HEK293T (cell line): ENCODE measurements at regions not wholly inside any gene's neighbourhood (a gene's known extent, or its start where the extent isn't known, plus 50 kb on each side); places are given as distances from the start of the nearest gene placed in this dataset.

ENCODE experiments used
- BHLHE40 ChIP-seq: fragments of 450-650 bp; IDR thresholded peaks from 2 replicates; pipeline ENCODE4 v1.6.1; 2016; ENCODE audit warnings: mild to moderate bottlenecking, moderate library complexity, borderline replicate concordance
- CTBP1 ChIP-seq: fragments of 450-650 bp; IDR thresholded peaks from 2 replicates; pipeline ENCODE4 v1.6.1; 2016; ENCODE audit warnings: borderline replicate concordance
- ELF4 ChIP-seq: fragments of 450-650 bp; IDR thresholded peaks from 2 replicates; pipeline ENCODE4 v1.6.1; 2017; ENCODE audit warnings: antibody characterized with exemption
- FOXA1 ChIP-seq: fragments of 450-650 bp; IDR thresholded peaks from 2 replicates; pipeline ENCODE4 v1.6.1; 2016; ENCODE audit warnings: mild to moderate bottlenecking
- FOXK2 ChIP-seq: fragments of 450-650 bp; IDR thresholded peaks from 2 replicates; pipeline ENCODE4 v1.6.1; 2016; ENCODE audit warnings: mild to moderate bottlenecking
- FOXM1 ChIP-seq: fragments of 450-650 bp; IDR thresholded peaks from 2 replicates; pipeline ENCODE4 v1.6.1; 2017; ENCODE audit warnings: mild to moderate bottlenecking, borderline replicate concordance
- HDGF ChIP-seq: fragments of 450-650 bp; IDR thresholded peaks from 2 replicates; pipeline ENCODE4 v1.6.1; 2017; ENCODE audit warnings: antibody characterized with exemption, borderline replicate concordance
- L3MBTL2 ChIP-seq: fragments of 450-650 bp; conservative IDR thresholded peaks from 2 replicates; pipeline ENCODE4 v1.6.1; 2016; ENCODE audit warnings: mild to moderate bottlenecking
- LEF1 ChIP-seq: fragments of 450-650 bp; IDR thresholded peaks from 2 replicates; pipeline ENCODE4 v1.6.1; 2017; ENCODE audit warnings: mild to moderate bottlenecking, borderline replicate concordance
- SP1 ChIP-seq: fragments of 450-650 bp; IDR thresholded peaks from 2 replicates; pipeline ENCODE4 v1.6.1; 2017
- SUZ12 ChIP-seq: fragments of 450-650 bp; IDR thresholded peaks from 2 replicates; pipeline ENCODE4 v1.6.1; 2016; ENCODE audit warnings: mild to moderate bottlenecking
- TARDBP ChIP-seq: fragments of 450-650 bp; IDR thresholded peaks from 2 replicates; pipeline ENCODE4 v1.6.1; 2016
- ZNF384 ChIP-seq: fragments of 450-650 bp; IDR thresholded peaks from 2 replicates; pipeline ENCODE4 v1.6.1; 2016

- TF ChIP-seq SUZ12 (no peak), ELF4 (no peak), HDGF (no peak), LEF1 (no peak), TARDBP (no peak), SP1 (no peak), FOXK2 (no peak), L3MBTL2 (no peak), BHLHE40 (no peak), FOXA1 (no peak), CTBP1 (no peak), ZNF384 (no peak), FOXM1 (no peak)
Measured at GRCh38 chr1:216822480-216822879, 99.3 kb upstream of the ESRRG start.
